Loucy (cell line): ENCODE measurements at regions not wholly inside any gene's neighbourhood (a gene's known extent, or its start where the extent isn't known, plus 50 kb on each side); places are given as distances from the start of the nearest gene placed in this dataset.

Experiments
- CTCF ChIP-seq: fragments of 200-600 bp; sonication (generic); conservative IDR thresholded peaks from 2 replicates; pipeline ENCODE4 v1.5.1; 2014; ENCODE audit warnings: mild to moderate bottlenecking, antibody characterized with exemption, low read length
- EZH2phosphoT487 ChIP-seq: fragments of 200-600 bp; IDR thresholded peaks from 2 replicates; pipeline ENCODE4 v1.6.1; 2018; ENCODE audit warnings: antibody characterized with exemption, mild to moderate bottlenecking, moderate library complexity, borderline replicate concordance

GRCh38 chr1:69284508-69284907 lies 283.2 kb upstream of the LRRC7 start:
- TF ChIP-seq CTCF (no peak), EZH2phosphoT487 (no peak)
